Muscle of leg (tissue), 3 donors: ENCODE measurements at regions not wholly inside any gene's neighbourhood (a gene's known extent, or its start where the extent isn't known, plus 50 kb on each side); places are given as distances from the start of the nearest gene placed in this dataset.
A peak's percentile ranks its signal among the peaks of the same experiment; 100 is the strongest.

Experiments used
- DNase-seq: peaks from one replicate; pipeline ENCODE4 v3.0.0; 2013
- H3K27ac ChIP-seq: one replicate; pipeline ENCODE4 v1.5.1; 2013; ENCODE audit warnings: mild to moderate bottlenecking, low read length, control low read depth
- H3K27me3 ChIP-seq: one replicate; pipeline ENCODE4 v1.6.1; 2013; ENCODE audit warnings: low read length; ENCODE audit not compliant: control insufficient read depth, insufficient read depth
- H3K36me3 ChIP-seq: one replicate; pipeline ENCODE4 v1.6.1; 2013; ENCODE audit warnings: low read length; ENCODE audit not compliant: control insufficient read depth, insufficient read depth
- H3K4me1 ChIP-seq: one replicate; pipeline ENCODE4 v1.6.1; 2013; ENCODE audit warnings: low read length; ENCODE audit not compliant: control insufficient read depth, insufficient read depth
- H3K4me3 ChIP-seq: one replicate; pipeline ENCODE4 v1.5.1; 2013; ENCODE audit warnings: low read length, control low read depth
- H3K9me3 ChIP-seq: replicated peaks from 2 replicates; pipeline ENCODE4 v1.6.1; 2013; ENCODE audit warnings: low read depth, low read length; ENCODE audit not compliant: control insufficient read depth
- WGBS: methylation state at CpG from one replicate; pipeline ENCODE4 v1.1.5; 2013; ENCODE audit warnings: missing lambda C conversion rate; ENCODE audit not compliant: insufficient coverage; 5-methylcytosine and 5-hydroxymethylcytosine counted together

- Histone ChIP-seq H3K4me1 (no peaks in the 10 kb centered on the region), H3K9me3 (no peaks in the 10 kb centered on the region), H3K27me3 (no peaks in the 10 kb centered on the region), H3K36me3 (no peaks in the 10 kb centered on the region), H3K27ac (no peak overlapping the region), H3K4me3 (no peak overlapping the region)
- DNase-seq = no peak
- WGBS = 8% methylated on average over 2 of the region's 6 CpGs
These were observed 117.5 kb upstream of the CRIM1 start for GRCh38 chr2:36238106-36238505.

GRCh38 chr2:36235882-36236281 lies 119.7 kb upstream of the CRIM1 start:
- no peak for DNase-seq
- Histone ChIP-seq H3K27me3 (no peaks in the 10 kb centered on the region), H3K27ac (no peak overlapping the region), H3K9me3 (no peaks in the 10 kb centered on the region), H3K4me1 (no peaks in the 10 kb centered on the region), H3K36me3 (no peaks in the 10 kb centered on the region), H3K4me3 (no peak overlapping the region)

GRCh38 chr2:36235426-36235825 lies 120.2 kb upstream of the CRIM1 start:
- no peak for DNase-seq
- Histone ChIP-seq H3K27ac (no peak overlapping the region), H3K4me1 (no peaks in the 10 kb centered on the region), H3K27me3 (no peaks in the 10 kb centered on the region), H3K36me3 (no peaks in the 10 kb centered on the region), H3K9me3 (no peaks in the 10 kb centered on the region), H3K4me3 (no peak overlapping the region)
- WGBS = 74% methylated on average over 2 of the region's 3 CpGs

DNA sequence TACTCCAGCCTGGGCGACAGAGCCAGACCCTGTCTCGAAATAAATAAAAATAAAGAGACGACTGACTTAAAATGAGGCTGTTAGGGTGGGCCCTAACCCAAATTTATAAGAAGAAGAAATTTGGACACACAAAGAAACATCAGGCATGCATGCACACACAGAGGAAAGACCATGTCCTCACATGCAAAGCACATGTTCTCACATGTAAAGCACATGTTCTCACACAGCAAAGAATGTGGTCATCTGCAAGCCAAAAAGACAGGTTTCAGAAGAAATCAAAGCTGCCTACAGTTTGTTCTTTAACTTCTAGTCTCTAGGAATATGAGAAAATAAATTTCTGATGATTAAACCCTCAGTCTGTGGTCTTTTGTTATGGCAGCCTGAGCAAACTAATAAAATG lies 132.3 kb upstream of the CRIM1 start:
- H3K4me1 ChIP-seq = no peaks in the 10 kb centered on the region
- no peaks in the 10 kb centered on the region for H3K27me3 ChIP-seq
- H3K27ac ChIP-seq = no peak overlapping the region
- no CpG with 5 or more reads among the region's 3 CpGs for WGBS
- no peaks in the 10 kb centered on the region for H3K9me3 ChIP-seq
- no peak overlapping the region for H3K4me3 ChIP-seq
- H3K36me3 ChIP-seq = no peaks in the 10 kb centered on the region
- DNase-seq = no peak

DNA sequence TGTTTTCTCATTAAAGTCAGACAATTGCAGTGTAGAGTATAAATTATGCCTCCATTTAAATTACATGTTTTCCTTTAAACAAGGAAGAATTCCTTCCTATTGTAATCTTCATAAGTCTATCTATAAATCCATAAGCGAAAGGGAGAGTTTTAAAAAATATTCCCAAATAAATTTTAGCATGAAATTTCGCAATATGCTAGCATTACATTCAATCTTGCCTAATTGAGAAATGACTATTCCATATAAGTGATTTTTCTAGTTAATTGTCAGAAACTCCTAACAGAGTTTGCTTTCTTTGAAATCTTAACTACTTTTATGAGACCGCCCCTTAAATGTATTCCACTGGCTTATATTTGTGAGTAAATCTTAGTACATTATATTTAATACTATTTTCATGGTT lies 133.1 kb upstream of the CRIM1 start:
- Histone ChIP-seq H3K36me3 (no peaks in the 10 kb centered on the region), H3K4me1 (no peaks in the 10 kb centered on the region), H3K27ac (no peak overlapping the region), H3K9me3 (no peaks in the 10 kb centered on the region), H3K4me3 (no peak overlapping the region), H3K27me3 (no peaks in the 10 kb centered on the region)
- no peak for DNase-seq
- no CpG with 5 or more reads among the region's 3 CpGs for WGBS

- no peak overlapping the region for H3K27ac ChIP-seq
- no peaks in the 10 kb centered on the region for H3K4me1 ChIP-seq
- peak; percentile 22 for DNase-seq
- no peaks in the 10 kb centered on the region for H3K27me3 ChIP-seq
- no peaks in the 10 kb centered on the region for H3K36me3 ChIP-seq
- H3K4me3 ChIP-seq = no peak overlapping the region
- WGBS = 33% methylated on average over 1 of the region's 2 CpGs
- H3K9me3 ChIP-seq = no peaks in the 10 kb centered on the region
These were observed 140.9 kb upstream of the CRIM1 start for GRCh38 chr2:36214691-36215090.

DNA sequence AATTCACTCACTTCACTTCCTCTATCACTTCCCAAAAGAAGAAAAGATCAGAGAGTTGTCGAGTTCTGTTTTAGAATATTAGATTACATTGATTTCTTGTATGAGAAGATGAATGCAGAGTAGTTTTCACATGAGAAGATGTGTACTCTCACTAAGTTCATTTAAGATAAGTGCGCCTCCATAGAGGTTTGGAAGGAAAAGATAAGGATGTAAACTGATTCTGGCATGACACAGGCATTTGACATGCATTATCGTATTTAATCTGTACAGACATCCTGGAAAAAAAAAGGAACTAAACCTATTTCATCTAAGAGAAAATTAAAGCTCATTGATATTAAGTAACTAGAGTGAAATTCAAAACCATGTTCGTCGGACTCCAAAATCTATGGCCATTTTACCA lies 152.2 kb upstream of the CRIM1 start:
- peaks cover 2% of the 10 kb centered on the region for H3K9me3 ChIP-seq
- no peak overlapping the region for H3K4me3 ChIP-seq
- WGBS = no CpG with 5 or more reads among the region's 5 CpGs
- no peaks in the 10 kb centered on the region for H3K27me3 ChIP-seq
- no peak overlapping the region for H3K27ac ChIP-seq
- DNase-seq = no peak
- no peaks in the 10 kb centered on the region for H3K4me1 ChIP-seq
- no peaks in the 10 kb centered on the region for H3K36me3 ChIP-seq

GRCh38 chr2:36197181-36197971 lies 158.2 kb upstream of the CRIM1 start:
- H3K27ac ChIP-seq = no peak overlapping the region
- no peaks in the 10 kb centered on the region for H3K27me3 ChIP-seq
- peaks cover 2% of the 10 kb centered on the region for H3K9me3 ChIP-seq
- H3K4me3 ChIP-seq = no peak overlapping the region
- no peaks in the 10 kb centered on the region for H3K36me3 ChIP-seq
- no peak for DNase-seq
- 73% methylated on average over 1 of the region's 5 CpGs for WGBS
- no peaks in the 10 kb centered on the region for H3K4me1 ChIP-seq

GRCh38 chr2:36193680-36194079 lies 161.9 kb upstream of the CRIM1 start:
- H3K9me3 ChIP-seq = no peaks in the 10 kb centered on the region
- no peaks in the 10 kb centered on the region for H3K36me3 ChIP-seq
- H3K27ac ChIP-seq = no peak overlapping the region
- H3K27me3 ChIP-seq = no peaks in the 10 kb centered on the region
- DNase-seq = no peak
- no peak overlapping the region for H3K4me3 ChIP-seq
- H3K4me1 ChIP-seq = no peaks in the 10 kb centered on the region

DNA sequence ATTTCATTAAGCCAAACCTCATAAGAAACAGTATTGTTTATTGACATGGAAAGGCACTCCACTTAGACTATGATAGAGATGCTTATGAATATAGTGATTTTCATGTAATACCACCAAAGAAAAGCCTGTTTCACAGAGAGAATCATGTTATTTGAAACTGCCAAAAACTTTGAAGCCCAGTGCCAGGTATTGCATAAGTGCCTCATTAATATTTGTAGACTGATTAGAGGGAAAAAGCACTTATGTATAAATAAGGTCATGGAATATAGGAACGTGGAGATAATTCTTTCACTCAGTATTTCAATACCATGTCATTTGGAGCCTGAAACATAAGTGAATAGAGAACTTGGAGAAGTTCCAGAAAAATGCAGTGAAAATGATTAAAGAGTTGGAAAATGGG lies 162.6 kb upstream of the CRIM1 start:
- Histone ChIP-seq H3K9me3 (no peaks in the 10 kb centered on the region), H3K27ac (no peak overlapping the region), H3K36me3 (no peaks in the 10 kb centered on the region), H3K27me3 (no peaks in the 10 kb centered on the region), H3K4me1 (no peaks in the 10 kb centered on the region), H3K4me3 (no peak overlapping the region)
- WGBS = no CpG with 5 or more reads among the region's 1 CpG
- no peak for DNase-seq

GRCh38 chr2:36190097-36190496 lies 165.5 kb upstream of the CRIM1 start:
- no CpG with 5 or more reads among the region's 1 CpG for WGBS

More at GRCh38 chr2:36190097-36190496, 165.5 kb upstream of the CRIM1 start:
- Histone ChIP-seq H3K27ac (no peak overlapping the region), H3K4me3 (no peak overlapping the region), H3K4me1 (no peaks in the 10 kb centered on the region), H3K27me3 (no peaks in the 10 kb centered on the region), H3K36me3 (no peaks in the 10 kb centered on the region), H3K9me3 (no peaks in the 10 kb centered on the region)
- no peak for DNase-seq
